Ovary (tissue), 3 donors: ENCODE measurements at regions not wholly inside any gene's neighbourhood (a gene's known extent, or its start where the extent isn't known, plus 50 kb on each side); places are given as distances from the start of the nearest gene placed in this dataset.
"Not testable (repeated sequence)": the region's sequence is repeated elsewhere in the genome, so short reads cannot be mapped to it uniquely, and the experiment has no call there.

Source experiments
- CTCF ChIP-seq, 3 donors: fragments of 450-650 bp in 2 of 3; fragments of 200-600 bp in 1 of 3; IDR thresholded peaks; one replicate each; pipeline versions ENCODE4 v1.5.1 to v1.8.0; 2016 to 2022; ENCODE audit warnings: antibody characterized with exemption in 3 of 3, mild to moderate bottlenecking in 1 of 3
- EP300 ChIP-seq: sonication (generic); formaldehyde crosslinking; IDR thresholded peaks from one replicate; pipeline ENCODE4 v1.6.1; 2017; ENCODE audit warnings: antibody characterized with exemption
- POLR2A ChIP-seq: fragments of 450-650 bp; IDR thresholded peaks from one replicate; pipeline ENCODE4 v1.6.1; 2017; ENCODE audit warnings: antibody characterized with exemption, mild to moderate bottlenecking, moderate library complexity
- donor health status: DM: no; HTN: no; CAD: no.

DNA sequence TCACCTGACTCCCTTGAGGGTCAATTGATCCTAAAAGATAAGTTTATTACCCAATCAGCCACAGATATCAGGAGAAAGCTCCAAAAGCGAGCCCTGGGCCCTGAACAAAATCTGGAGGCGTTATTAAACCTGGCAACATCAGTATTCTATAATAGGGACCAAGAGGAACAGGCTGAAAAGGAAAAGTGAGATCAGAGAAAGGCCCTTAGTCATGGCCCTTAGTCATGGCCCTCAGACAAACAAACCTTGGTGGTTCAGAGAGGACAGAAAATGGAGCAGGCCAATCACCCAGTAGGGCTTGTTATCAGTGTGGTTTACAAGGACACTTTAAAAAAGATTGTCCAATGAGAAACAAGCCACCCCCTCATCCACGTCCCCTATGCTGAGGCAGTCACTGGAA, 106.5 kb upstream of the PRDX6 start:
- not testable (repeated sequence) for TF ChIP-seq POLR2A; CTCF (IDR thresholded peaks at IDR 0.05); EP300
